ENCODE measurements at regions not wholly inside any gene's neighbourhood (a gene's known extent, or its start where the extent isn't known, plus 50 kb on each side); places are given as distances from the start of the nearest gene placed in this dataset.

GRCh38 chr4:20480165-20480947, 219.9 kb upstream of the PACRGL start:
- TF ChIP-seq EZH2 (IDR thresholded peaks at IDR 0.05; ENCODE audit: low read depth, unreplicated experiment) (no peak), CTCF (conservative IDR thresholded peaks at IDR 0.05; ENCODE audit: low read depth in 2 of 2) (no peak), EZH2phosphoT487 (IDR thresholded peaks at IDR 0.05; ENCODE audit: unreplicated experiment) (no peak), REST (IDR thresholded peaks at IDR 0.05; ENCODE audit: unreplicated experiment) (no peak), POLR2AphosphoS5 (IDR thresholded peaks at IDR 0.05; ENCODE audit: low read depth) (no peak), ETS1 (IDR thresholded peaks at IDR 0.05) (no peak), NANOG (IDR thresholded peaks at IDR 0.05; ENCODE audit: borderline replicate concordance) (no peak), JUNB (IDR thresholded peaks at IDR 0.05; ENCODE audit: unreplicated experiment) (no peak), CREB1 (CRISPR knock-in tag; IDR thresholded peaks at IDR 0.05; ENCODE audit: low read depth) (no peak)

Measured in GM23338 (cell line).